Non-pigmented ciliary epithelial cell (primary cell): ENCODE measurements at regions not wholly inside any gene's neighbourhood (a gene's known extent, or its start where the extent isn't known, plus 50 kb on each side); places are given as distances from the start of the nearest gene placed in this dataset.
"Not testable (repeated sequence)": the region's sequence is repeated elsewhere in the genome, so short reads cannot be mapped to it uniquely, and the experiment has no call there.

Experiments used
- DNase-seq: peaks from one replicate; pipeline ENCODE4 v3.0.0-alpha.2; 2010; ENCODE audit warnings: low read depth

DNA sequence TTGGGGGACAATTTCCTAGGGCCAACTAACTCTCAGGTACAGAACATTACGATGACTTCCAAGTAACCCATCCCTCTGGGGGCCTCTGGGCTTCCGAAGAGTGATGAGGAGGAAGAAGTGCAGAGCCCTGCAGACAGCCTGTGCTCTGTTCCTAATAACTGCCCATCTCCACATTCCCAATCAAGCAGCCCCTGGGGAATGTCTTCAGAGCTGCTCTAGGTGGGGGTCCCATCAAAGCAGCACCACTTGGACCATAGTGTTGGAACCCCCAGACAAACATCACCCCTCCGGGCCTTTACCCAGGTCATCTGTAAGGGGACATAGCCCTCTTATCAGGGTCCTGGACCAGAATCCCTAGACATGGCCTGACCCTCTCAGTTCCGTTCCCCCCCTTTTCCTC lies 357.3 kb downstream of the NPHP4 start:
- DNase-seq = no peak

DNA sequence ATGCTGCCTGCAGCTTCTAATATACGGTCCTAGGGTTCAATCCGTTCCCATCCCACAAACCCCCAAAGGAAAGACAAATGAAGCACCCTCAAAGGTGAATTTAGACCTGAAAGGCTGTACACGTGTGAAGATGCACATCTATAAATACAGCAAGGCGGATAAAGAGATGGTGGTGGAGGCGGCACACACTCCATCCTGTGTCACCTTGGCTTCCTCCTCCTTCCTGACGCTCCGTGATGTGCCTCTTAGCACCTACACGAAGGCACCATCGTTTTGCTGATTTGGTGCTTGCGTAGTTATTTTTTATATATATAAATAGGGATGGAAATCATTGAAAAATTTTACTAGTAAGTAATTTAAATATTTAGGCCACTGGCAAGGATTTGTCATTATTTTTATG lies 359.4 kb downstream of the NPHP4 start:
- DNase-seq = no peak

DNA sequence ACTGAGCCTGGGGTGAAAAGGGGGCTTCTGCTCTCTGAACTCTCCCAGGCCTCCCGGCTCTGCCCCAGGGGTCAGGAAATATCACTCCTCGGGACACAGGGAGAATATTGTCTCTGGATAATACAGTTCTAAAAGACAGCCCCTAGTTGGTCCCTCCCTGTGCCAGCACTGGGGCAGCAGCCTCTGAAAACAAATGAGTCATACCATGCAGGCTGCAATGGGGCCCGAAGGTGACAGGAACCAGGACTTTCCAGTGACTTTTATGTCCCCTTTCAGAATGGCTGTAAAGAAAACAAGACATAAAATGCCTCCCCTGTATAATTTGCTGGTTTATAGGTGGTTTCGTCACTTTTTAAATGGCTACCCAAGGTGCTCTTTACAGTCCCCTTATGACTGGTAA lies 360.0 kb downstream of the NPHP4 start:
- no peak for DNase-seq

DNA sequence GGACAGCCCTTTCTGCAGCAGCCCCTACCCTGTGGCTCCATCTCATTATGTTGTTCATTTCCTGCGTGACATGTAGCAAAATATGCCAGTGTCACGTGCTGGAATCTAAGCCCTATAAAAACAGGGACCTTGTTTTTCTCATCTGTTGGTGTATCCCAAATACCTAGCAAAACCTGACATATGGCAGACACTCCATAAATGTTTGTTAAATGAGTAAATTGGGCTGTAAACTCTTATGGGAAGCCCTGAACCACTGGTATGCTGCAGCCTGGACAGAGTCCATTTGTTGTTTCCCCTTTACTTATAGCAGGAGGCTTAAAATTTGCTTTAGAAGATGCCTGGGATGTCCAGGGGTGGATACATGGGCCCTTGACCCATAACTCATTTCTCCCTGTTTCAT lies 363.8 kb downstream of the NPHP4 start:
- no peak for DNase-seq

DNA sequence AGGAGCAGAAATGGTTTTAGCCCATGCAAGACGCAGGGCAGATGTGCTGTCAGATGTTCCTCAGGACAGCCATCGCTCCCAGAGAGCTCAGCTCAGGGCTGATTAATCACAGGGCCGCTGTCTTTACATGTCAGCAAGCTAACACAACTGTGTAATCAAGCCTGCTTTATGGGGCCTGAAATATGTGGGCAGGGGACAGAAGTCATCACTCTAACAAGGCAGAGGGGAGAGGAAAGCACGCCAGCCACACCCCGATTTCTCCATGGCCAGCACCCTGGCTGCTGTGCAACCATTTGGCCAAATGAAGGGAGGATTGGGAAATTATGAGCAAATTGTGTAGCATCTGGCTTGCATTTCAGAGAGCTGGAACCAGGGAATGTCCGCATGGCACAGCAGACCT lies 368.8 kb downstream of the NPHP4 start:
- DNase-seq = no peak

DNA sequence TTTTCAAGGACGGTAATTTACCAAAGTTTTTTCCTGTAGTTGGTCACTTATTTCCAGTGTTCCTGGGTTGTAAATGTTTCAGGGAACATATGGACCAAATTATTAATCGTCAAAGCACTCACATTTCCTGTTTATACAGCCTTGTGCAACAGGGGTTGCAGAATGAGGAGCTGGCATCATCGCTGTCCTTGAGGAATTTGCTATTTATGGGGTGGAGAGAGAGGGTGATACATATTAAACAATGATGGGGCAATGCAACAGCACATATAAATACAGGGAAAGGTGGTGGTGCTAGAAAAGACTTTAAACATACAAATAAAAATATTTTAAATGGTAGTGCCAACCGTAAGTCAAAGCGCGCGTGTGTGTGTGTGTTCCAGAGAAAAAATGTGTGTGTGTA lies 369.8 kb downstream of the NPHP4 start:
- no peak for DNase-seq

DNA sequence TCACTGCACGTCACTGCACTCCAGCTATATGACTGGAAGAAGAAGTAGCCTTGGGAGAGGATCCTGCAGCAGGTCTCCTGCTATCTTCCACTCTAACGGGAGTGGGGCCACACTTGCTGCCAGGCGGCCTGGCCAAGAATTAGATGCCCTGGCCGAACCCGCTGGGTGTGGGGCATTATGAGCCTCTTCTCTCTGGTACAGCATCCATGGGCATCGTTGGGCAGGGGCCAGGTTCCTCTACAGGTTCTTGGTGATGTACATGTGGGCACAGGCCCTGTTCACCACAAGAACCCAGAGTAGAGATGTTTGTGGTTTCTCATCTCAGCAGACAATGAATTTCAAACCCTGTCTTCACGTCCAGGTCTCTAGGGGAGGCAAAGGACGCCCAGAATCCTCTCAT lies 370.5 kb downstream of the NPHP4 start:
- no peak for DNase-seq

DNA sequence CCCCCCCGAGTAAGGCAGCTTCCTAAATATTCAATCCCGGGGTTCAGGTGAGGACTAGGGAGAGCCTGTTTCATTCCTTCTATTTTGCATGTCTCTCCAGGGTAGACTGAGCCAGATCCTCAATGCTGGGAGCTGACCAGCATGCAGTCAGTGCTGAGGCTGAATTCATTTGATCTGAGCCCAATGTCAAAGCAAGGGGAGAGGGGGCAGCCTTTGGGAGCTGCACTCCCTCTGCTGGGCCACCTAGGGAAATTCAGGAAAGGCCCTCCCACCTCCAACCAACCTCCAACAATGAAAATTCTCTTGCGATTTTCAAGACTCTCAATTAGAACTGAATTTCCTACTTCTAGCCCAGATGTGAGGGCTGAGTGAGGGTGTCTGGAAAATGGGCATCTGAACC lies 371.2 kb downstream of the NPHP4 start:
- DNase-seq = no peak

DNA sequence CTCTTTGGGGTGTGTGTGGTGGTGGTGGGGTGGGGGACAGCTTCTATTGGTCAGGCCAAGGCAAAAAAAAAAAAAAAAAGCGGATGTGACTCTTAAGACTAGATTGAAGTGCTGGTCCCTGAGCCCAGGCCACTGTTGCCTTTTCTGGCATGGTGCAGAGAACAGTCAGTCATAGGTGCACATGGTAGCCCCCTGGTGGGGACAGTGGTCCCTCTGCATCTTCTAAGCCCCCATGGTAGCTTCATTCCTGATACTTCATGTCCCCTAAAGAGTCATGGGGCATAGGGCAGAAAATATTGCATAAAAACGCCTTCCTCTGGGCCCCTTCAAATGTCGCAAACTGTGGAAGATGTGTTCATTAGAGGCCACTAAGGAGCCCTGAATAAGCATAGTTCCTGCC lies 371.8 kb downstream of the NPHP4 start:
- no peak for DNase-seq

DNA sequence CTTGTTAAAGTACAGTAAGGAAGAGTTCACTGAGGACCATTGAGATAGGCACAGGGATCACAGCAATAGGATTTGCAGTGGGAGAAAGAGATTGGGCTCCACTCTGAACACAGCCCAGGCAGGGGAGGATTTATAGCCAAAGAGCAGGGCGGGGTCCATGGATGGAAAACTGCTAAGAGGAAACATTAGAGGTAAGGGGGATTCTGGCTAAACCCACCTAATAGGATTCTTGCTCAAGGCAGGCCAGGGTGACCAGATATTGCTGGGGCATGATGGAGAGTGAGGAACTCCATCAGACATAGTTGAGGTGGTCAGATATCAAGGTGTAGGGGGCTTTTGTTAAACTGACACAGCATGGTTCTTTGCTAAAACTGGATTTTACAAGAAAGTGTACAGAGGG lies 372.8 kb downstream of the NPHP4 start:
- no peak for DNase-seq

DNA sequence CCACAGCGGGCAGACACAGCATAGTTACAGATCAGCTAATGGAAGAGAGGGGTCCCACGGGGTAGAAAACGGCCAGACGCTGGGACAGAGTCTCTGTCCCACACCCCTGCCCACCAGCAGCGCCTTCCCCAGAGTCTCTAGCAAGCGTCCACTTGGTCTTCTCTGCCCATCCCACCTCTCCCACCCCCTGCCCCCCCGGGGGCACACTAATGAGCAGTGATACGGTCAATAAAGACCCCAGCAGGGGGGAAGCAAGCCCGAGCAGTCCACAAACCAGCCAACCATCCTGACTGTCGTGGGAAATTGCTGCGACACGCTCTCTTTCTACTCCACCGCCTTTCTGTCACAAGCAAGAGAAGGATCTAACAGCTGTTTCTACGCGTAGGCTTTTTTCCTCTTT lies 374.7 kb downstream of the NPHP4 start:
- no peak for DNase-seq

DNA sequence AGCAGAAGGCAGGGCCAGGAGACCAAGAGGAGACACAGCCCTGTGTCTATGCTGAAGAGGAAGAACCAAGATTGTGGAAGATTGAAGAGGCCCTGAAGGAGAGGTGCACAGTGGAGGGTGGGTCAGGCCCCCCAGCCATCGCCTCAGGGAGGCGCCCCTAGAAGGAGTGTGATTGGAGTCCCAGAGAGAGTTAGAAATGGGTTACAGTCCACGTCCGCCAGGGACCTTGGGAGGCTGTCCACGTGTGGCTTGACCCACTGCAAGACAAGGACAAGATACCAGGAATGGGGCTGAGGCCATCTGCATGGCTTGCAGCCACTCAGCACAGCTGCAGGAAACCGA lies 375.1 kb downstream of the NPHP4 start:
- DNase-seq = no peak

DNA sequence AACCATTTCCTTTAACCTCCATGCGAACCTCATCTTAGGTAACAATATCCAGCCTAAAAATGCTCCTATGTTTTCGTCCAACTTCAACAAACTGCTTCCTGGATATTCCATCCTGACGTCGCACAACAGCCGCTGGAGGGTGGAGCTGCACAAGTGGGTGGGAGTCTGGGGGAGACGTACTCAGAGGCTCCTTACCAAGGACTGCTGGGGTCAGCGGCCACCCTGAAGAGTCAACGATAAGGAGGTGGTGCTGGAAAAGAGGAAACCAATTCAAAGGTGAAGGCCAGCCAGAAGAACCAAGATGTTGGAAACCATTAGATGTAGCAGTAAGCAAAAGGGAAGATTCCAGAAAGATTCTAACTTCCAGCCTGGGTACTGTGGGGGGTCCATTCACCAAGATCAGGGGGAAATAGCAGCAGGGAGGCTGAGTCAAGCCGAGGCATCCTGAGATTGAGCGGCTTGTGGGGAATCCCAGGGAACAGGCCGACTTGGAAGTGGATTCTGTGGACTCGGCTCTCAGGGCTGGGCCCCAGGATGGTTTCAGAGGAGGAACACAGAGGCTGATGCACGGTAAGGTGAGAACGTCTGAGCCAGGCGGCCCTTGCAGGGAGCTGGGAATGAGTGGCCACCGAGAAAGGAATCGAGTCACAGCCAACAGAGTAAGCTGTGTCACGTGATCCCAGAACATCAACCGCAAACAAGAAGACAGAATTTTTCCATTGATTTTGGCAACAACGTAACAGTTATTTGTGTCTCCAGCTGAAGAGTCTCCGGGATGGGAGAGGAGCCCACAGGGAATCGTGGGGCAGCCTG lies 375.7 kb downstream of the NPHP4 start:
- DNase-seq = no peak

DNA sequence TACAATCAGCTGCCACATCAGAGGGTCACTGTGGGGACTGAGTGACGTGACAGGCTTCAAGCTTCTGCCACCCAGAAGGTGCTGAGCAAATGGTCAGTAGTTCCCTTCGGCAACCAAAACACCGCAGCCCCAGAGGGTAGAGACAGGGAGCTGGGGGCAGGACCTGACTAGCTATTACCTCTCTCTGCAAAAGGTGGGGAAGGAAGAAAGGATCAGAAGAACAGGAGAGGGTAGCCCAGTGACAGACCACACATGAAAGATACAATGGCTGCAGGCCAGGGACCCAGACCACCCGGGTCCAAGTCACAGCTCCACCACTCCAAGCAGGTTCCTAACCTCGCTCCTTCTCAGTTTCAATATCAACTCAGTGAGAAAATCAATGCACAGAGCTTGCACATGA lies 377.1 kb downstream of the NPHP4 start:
- DNase-seq = no peak

DNA sequence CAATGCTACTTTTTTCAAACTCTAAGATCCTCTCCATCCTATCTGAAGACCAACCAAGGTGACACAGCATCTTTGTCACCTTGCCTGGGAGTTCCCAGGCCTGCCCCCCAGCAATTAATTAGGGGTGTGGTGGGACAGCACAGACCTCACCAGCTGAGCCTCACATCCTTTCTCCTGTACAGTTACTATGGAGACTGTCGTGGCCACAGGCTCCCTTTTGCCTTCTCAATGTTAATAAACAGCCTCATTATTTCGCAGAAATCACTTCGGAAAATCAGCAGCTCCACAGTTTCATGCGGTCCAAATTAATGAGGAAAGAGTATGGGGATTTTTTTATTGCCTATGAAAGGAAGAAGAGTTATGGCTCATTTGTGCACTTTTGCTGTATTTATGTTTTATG lies 378.3 kb downstream of the NPHP4 start:
- no peak for DNase-seq

DNA sequence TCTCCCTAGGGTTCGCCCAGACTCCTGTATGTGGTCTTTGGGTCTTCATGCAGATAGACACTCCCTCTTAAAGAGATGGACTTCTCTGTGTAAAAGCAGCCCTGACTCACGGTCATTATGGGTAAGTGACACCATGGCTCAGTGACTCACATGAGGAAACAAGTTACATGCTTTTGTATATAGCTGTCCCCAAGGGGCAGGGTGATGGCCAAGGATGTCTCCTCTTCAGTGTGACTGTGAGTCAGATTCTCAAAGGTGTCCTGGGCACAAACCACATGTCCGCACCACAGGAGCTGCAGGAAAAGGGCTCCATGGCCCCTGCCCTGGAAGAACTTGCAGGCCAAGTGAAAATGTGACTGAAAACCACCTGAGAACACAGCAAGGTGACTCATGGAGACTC lies 380.4 kb downstream of the NPHP4 start:
- DNase-seq = no peak

DNA sequence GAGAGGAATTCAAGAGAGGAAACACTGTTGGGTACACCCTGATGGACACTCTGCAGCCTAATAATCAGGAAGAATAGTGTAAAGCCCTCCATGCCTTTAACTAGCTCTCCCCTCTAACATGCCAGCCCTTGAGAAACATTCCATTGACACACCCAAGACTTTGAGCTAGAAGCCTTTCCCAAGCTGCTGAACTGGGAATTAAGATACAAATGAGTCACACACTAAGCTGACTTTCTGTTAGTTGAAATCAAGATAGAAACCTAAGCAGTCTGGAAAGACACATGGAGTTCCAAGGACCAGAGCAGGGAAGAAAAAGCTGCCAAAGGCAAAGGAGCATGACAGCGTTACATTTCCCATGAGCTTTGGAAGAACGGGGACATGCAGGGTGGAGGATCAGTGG lies 380.8 kb downstream of the NPHP4 start:
- DNase-seq = no peak

DNA sequence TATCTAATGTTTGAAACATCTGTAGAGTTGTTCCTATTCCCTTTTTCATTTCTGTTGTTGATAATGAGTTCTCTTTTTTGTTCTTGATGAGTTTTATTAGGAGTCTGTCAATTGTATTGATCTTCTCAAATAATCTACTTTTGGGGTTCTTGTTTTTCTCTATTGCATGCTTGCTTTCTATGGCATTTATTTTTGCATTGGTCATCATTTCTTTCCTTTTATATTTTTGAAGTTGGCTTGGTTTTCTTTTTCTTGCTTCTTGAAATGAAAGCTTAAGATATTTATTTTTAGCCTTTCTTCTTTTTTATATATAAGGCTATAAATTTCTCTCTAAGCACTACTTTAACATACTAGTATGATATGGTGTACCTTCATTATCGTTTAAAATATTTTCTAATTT lies 381.8 kb downstream of the NPHP4 start:
- no peak for DNase-seq

DNA sequence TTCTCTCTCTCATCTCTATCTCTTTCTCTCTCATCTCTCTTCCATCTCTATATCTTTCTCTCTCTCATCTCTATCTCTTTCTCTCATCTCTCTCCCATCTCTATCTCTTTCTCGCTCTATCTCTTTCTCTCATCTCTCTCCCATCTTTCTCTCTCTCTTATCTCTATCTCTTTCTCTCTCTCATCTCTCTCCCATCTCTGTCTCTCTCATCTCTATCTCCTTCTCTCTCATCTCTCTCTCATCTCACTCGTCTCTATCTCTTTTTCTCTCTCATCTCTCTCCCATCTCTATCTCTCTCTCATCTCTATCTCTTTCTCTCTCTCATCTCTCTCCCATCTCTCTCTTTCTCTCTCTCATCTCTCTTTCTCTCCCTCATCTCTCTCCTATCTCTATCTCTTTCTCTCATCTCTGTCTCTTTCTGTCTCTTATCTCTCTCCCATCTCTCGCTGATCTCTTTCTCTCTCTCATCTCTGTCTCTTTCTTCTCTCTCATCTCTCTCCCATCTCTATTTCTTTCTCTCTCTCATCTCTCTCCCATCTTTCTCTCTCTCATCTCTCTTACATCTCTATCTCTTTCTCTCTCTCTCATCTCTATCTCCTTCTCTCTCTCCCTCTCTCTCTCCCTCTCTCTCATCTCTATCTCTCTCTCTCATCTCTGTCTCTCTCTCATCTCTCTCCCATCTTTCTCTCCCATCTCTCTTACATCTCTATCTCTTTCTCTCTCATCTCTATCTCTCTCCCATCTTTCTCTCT lies 388.7 kb downstream of the NPHP4 start:
- DNase-seq = no peak

DNA sequence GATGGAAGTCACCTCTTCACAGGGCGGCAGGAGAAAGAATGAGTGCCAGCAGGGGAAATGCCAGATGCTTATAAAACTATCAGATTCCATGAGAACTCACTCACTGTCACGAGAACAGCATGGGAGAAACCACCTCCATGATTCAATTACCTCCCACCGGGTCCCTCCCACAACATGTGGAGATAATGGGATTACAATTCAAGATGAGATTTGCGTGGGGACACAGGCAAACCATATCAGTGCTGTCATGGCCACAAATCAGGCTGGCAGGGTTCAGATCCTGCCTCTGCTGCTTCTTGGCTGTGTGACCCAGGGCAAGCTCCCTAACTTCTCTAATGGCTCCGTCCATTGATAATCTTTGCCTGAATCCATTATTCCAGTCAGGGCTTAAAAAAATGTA lies 389.5 kb downstream of the NPHP4 start:
- not testable (repeated sequence) for DNase-seq

DNA sequence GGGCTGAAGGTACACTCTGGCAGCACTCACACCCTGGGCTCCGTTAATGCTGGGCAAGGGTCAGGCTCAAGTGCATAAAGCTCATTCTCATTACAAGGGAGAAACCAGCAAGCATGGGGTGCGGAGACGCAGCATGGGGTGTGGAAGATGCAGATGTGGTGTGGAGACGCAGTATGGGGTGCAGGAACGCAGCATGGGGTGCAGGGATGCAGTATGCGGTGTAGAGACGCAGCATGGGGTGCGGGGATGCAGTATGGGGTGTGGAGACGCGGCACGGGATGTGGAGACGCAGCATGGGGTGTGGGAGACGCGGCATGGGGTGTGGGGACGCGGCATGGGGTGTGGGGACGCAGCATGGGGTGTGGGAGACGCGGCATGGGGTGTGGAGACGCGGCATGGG lies 390.7 kb downstream of the NPHP4 start:
- DNase-seq = no peak

DNA sequence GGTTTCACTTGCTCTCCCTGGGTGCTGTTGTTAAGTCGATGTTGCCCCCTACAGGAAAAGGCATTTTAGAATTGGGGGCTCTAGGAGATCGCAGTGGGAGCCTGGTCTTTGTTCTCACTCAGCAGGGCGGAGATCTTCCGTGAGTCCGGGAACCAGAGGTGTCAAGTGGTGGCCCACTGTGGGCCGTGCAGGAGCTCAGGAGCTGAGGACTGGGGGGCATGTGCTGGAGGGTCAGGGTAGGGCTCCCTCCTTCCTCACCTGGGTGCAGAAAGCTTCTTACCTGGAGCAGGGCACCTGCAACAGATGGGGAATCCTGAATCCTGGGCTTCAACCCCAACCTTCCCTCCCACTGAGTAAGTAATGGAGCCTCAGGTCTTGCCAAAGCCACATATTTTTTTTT lies 392.7 kb downstream of the NPHP4 start:
- no peak for DNase-seq

DNA sequence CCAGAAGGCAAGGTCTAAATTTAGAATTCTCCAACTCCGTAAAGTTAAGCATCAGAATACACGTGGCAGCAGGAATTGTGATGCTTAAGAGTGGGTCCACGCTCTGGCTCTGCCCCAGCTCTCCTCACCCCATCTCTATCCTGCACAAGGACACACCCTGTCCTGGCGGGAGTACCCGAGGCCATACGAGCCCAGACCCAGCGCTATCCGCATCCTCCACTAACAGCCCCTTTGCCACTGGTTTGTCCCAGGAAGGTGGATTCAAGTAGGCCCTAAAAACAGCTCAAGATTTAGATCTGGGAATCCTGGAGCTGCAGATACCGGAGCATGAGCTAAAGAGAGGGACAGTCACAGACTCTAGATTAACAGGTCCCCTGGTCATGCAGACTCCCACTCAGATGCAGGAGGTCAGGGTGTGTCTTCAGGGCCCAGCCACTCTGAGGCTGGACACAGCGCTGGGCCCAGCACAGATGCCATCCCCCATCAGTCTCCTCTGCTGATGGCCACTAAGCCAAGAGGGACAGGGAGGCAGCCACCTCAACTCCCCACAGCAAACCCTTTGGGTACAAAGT lies 393.3 kb downstream of the NPHP4 start:
- DNase-seq = no peak
